CD4-positive, alpha-beta T cell treated with Interferon gamma for 1 hour (primary cell): ENCODE measurements at regions not wholly inside any gene's neighbourhood (a gene's known extent, or its start where the extent isn't known, plus 50 kb on each side); places are given as distances from the start of the nearest gene placed in this dataset.
A peak's percentile ranks its signal among the peaks of the same experiment; 100 is the strongest.
"Not testable (repeated sequence)": the region's sequence is repeated elsewhere in the genome, so short reads cannot be mapped to it uniquely, and the experiment has no call there.

ENCODE experiments used
- DNase-seq: peaks from one replicate; pipeline ENCODE4 v3.0.0-alpha.2; 2020

DNA sequence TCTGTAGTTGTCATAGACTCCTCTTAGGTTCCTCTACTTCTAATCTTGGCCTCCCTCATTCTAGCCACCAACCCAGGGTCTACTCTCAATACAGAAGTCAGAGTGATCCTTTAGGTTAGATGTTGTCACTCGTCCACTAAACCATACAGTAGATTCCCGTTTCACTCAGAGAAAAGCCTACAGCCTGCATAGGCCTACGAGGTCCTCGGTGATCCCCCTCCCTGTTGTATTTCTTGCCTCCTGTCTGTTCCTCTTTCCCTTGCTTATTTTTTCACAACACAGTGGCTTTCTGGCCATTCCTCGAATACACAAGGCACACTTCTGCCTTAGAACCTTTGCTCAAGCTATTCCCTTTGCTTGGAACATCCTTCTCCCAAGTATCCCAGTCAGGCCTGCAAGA, 183.0 kb upstream of the PRSS1 start:
- no peak for DNase-seq

GRCh38 chr7:142564125-142564524, 185.1 kb upstream of the PRSS1 start:
- DNase-seq: not testable (repeated sequence)

DNA sequence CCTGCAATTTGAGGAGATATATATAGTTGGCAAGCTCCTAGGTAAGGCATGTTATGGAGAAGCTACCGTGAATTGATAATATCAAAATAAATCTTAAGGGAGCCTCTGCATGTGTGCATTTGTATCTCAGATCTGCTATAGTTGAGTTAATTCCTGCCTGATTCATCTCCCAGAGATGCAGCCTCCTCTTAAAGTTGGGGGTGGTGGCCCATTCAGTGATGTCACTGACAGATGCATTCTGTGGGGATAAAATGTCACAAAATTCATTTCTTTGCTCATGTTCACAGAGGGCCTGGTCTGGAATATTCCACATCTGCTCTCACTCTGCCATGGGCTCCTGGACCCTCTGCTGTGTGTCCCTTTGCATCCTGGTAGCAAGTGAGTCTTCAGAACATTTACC, 185.8 kb upstream of the PRSS1 start:
- DNase-seq: no peak

- DNase-seq: no peak
Observed at GRCh38 chr7:142562688-142563087, 186.6 kb upstream of the PRSS1 start.

- DNase-seq: not testable (repeated sequence)
Observed at GRCh38 chr7:142561396-142561795, 187.9 kb upstream of the PRSS1 start.

DNA sequence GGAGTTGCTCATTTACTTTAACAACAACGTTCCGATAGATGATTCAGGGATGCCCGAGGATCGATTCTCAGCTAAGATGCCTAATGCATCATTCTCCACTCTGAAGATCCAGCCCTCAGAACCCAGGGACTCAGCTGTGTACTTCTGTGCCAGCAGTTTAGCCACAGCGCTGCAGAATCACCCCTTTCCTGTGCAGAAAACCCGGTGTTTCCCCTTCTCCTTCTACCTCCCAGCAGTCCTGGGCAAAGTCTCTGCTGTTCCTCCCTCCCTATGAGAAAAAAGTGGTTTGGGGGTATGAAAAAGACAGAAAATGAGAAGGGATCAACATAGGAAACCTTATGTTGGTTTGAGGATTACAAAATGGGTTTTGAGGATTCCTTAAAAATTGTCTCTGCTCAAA, 188.5 kb upstream of the PRSS1 start:
- not testable (repeated sequence) for DNase-seq

DNA sequence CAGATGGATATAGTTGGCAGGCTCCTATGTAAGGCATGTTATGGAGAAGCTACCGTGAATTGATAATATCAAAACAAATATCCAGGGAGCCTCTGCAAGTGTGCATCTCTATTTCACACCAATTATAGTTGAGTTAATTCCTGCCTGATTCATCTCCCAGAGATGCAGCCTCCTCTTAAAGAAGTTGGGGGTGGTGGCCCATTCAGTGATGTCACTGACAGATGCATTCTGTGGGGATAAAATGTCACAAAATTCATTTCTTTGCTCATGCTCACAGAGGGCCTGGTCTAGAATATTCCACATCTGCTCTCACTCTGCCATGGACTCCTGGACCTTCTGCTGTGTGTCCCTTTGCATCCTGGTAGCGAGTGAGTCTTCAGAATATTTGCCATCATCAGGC, 189.1 kb upstream of the PRSS1 start:
- no peak for DNase-seq

GRCh38 chr7:142557971-142558582, 191.2 kb upstream of the PRSS1 start:
- peak; percentile 38 for DNase-seq

DNA sequence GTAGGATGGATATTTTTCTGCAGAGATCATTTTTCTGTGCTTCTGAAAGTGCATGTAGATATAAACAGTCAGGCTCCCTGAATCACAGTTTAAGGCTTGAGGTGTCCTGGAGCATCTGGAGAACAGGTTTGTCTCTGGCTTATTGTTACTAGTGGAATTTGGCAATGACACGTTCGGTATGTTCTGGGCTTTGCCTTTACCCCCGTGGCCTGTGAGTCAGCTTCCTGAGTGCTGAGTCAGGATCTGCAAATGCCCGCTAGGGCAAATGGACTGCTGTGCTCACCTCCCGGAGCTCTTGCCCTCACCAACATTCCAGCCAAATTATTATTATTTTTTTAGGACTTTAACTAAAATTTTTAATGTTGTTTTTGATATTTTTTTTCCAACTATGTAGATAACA, 192.5 kb upstream of the PRSS1 start:
- peak; percentile 38 for DNase-seq

GRCh38 chr7:142554560-142555532, 194.4 kb upstream of the PRSS1 start:
- DNase-seq: no peak

DNA sequence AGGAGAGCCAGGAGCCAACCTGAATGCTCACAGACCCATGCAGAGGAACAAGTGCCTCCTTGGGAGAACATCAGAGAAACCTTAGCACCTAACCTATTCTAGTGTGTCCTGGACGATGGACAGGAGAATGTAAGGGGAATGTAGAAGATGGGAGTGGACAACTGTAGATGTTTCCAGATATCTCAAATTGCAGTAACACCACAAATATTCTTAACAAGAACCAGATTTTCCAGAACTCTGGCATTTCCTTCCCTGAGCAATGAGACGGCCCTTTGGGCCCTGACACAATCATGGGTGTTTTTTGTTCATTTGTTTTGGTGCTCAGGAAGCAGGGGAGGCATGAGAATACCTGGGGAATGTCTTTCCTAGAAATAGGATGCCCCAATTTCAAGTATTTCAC, 196.1 kb upstream of the PRSS1 start:
- no peak for DNase-seq

DNA sequence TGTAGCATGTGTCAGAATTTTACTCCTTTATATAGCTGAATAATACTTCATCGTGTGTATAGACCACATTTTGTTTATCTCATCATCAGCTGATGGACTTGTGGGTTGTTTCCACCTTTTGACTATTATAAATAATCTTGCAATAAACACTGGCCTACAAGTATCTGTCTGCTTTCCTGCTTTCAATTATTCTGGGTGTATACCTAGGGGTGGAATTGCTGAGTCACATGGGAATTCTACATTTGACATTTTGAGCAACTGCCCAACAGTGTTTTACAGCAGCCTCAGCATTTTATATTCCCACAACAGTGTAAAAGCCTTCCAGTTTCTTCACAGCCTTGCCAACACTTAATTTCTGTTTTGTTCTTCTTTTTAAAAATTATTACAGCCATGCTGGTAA, 200.3 kb upstream of the PRSS1 start:
- DNase-seq: no peak

DNA sequence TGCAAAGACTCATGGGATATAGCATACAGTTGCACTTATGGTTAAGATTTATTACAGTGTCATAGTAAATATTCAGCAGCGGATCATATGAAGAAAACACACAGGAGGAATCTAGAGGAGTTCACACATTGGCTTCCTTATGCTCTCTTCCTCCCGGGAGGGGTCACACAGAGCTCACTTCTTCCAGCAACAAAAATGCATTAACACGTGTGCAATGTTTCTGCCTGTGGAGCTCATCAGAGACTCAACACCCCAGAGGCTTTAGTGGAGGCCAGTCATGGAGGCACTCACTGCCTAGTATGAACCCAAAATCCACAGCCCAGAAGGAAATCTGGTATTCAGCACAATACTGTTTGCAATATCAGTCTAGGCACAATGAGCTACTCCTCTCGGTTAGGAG, 202.8 kb upstream of the PRSS1 start:
- DNase-seq: no peak

DNA sequence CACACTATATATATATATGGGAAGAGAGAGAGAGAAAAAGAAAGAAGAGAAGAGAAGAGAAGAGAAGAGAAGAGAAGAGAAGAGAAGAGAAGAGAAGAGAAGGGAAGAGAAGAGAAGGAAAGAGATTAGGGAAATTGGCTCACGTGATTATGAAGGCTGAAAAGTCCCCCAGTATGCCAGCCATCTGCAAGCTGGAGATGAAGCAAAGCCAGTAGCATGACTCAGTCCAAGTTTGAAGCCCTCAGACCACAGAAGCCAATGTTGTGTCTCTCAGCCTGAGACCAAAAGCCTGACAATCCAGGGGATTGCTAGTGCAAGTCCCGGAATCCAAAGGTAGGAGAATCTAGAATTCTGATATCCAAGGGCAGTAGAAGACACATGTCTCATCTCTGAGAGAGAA, 206.3 kb upstream of the PRSS1 start:
- no peak for DNase-seq

GRCh38 chr7:142542105-142542504, 207.2 kb upstream of the PRSS1 start:
- no peak for DNase-seq

GRCh38 chr7:142540371-142540770, 208.9 kb upstream of the PRSS1 start:
- no peak for DNase-seq

GRCh38 chr7:142539901-142540300, 209.4 kb upstream of the PRSS1 start:
- no peak for DNase-seq

DNA sequence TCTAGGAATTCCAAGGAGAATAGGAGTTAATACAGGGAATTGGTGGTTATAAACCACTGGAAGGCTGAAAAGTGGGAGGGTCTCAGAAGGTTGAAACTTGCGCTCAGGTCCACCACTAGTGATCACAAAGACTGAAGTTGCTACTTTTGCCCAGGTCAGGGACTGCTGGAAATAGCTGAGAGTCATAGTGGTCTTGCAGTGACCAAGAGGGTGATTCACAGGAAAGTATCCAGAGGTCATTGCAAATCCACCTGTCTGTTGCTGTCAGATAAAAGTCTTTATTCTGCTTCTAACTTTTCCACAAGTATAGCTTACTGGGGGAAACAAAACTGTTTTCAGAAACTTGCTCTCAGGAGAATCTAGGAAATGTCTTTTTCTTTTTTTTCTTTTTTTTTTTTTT, 211.5 kb upstream of the PRSS1 start:
- no peak for DNase-seq

DNA sequence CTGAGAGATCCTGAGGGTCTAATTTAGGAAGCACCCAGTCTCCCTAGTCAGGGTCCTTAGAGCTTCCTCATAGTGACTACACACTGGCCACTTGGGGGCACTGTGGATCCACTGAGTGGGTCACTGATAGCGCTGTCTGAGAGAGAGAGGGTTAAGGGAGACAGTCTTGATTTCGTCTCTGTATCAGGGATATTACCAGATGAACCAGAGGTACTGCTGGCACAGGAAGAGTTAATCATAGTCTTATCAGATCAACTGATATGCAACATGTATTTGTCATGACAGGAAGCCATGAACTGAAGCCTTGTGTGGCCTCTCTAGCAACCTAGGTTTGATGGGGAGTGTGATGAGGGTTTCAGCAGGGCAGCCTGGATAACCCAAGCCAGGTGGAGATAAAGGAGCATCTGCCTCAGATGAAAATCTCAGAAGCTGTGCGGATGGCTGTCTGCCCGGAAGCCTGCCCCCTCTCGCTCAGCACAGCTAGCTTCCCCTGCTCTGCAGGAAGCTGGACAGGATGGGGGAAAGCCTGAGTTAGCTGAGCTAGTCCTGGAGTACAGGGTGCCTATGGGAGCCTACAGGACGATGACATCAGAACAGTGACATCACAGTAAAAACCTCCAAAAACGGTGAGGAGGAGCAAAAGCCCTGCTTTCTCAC, 214.0 kb upstream of the PRSS1 start:
- peak; percentile 64 for DNase-seq

DNA sequence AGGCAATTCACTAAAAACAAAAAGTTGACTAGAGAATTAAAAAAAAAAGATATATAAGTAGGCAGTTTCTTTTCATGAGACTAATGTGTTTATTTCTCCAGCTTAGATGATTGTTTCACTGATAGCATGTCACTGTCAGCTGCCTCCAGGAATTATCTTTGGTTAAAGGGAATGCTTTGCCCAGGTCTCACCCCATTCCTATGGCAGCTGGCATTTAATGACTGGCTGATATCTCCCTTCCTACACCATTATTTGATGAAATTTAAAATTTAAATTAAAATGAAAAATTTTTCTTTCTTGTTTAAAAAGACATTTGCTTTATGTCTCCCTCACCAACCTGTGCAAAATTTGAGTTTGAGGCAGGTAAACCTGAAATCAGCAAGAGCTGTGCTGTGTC, 214.5 kb upstream of the PRSS1 start:
- no peak for DNase-seq

DNA sequence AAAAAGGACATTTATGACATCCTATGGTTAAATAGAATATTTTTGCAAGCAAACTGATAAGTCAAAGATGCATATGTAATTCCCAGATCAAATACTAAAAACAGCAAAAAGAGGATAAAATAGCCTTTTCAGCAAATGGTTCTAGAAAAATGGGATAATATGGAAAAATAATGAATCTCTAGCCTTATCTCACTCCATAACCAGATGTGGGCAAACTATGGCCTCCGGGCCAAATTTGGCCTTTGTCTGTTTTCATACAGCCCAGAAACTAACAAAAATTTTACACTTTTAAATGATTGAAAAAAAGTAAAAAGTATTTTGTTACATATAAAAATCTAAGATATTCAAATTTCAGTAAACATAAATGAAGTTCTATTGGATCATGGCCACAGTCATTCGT, 215.4 kb upstream of the PRSS1 start:
- no peak for DNase-seq

- no peak for DNase-seq
Observed at GRCh38 chr7:142529591-142529990, 219.7 kb upstream of the PRSS1 start.

DNA sequence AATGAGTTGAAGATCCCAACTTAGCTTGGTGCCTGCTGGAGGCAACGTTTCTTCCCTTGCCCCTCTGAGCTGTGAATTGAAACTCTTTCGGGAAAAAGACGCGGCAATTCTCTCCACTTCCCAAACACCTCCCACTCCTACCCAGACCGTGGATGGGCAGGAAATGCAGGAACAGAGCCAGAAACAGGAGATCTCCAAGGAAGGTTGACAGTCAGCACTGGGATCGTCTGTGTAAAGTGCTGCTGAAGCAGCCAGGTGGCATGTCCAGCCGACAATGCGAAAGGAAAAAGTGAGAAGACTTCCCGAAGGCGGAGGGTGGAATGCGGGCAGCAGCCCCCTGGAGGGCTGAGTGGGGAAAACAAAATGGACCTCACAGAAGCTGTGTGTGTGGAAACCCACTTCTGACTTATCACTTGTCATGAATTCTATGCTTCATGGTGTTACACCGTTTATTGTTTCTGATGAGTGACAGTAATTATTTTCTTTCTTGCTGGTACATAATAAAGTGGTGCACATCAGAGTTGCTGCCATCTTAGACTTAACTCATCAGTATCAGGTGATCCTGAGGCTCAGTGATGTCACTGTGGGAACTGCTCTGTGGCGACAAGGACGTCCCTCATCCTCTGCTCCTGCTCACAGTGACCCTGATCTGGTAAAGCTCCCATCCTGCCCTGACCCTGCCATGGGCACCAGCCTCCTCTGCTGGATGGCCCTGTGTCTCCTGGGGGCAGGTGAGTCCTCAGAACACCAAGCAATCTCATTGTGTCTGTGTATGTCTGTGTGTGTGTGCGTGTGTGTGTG, 220.5 kb upstream of the PRSS1 start:
- no peak for DNase-seq
